ENCODE measurements at regions not wholly inside any gene's neighbourhood (a gene's known extent, or its start where the extent isn't known, plus 50 kb on each side); places are given as distances from the start of the nearest gene placed in this dataset.

- Mint-ChIP-seq H3K27me3 (ENCODE audit: insufficient read depth) (peaks cover 11% of the 10 kb centered on the region), H3K4me1 (peaks cover 20% of the 10 kb centered on the region), H3K9me3 (peaks cover 24% of the 10 kb centered on the region), H3K27ac (no peak overlapping the region), H3K36me3 (ENCODE audit: low read depth) (no peaks in the 10 kb centered on the region), H3K4me3 (no peak overlapping the region)
- Histone ChIP-seq H3K4me1 (ENCODE audit: control insufficient read depth, insufficient read depth, low read length) (peaks cover 2% of the 10 kb centered on the region), H3K9ac (ENCODE audit: extremely low read depth, low read length, poor library complexity, severe bottlenecking) (no peak overlapping the region), H3K4me3 (ENCODE audit: low read length) (no peak overlapping the region), H3K27me3 (ENCODE audit: control insufficient read depth, insufficient read depth, low read length, poor library complexity, severe bottlenecking) (no peaks in the 10 kb centered on the region), H3K36me3 (ENCODE audit: control insufficient read depth, insufficient read depth, low read length) (no peaks in the 10 kb centered on the region), H3K9me3 (ENCODE audit: control insufficient read depth, low read length) (peaks cover 14% of the 10 kb centered on the region), H3K27ac (ENCODE audit: low read depth, low read length) (no peak overlapping the region)
- WGBS, 2 experiments (ENCODE audit: insufficient coverage in 1 of 2, insufficient read length in 1 of 2): 80 to 98% methylated on average over 1 to 3 of the region's 3 CpGs
- TF ChIP-seq, protein P1, sequence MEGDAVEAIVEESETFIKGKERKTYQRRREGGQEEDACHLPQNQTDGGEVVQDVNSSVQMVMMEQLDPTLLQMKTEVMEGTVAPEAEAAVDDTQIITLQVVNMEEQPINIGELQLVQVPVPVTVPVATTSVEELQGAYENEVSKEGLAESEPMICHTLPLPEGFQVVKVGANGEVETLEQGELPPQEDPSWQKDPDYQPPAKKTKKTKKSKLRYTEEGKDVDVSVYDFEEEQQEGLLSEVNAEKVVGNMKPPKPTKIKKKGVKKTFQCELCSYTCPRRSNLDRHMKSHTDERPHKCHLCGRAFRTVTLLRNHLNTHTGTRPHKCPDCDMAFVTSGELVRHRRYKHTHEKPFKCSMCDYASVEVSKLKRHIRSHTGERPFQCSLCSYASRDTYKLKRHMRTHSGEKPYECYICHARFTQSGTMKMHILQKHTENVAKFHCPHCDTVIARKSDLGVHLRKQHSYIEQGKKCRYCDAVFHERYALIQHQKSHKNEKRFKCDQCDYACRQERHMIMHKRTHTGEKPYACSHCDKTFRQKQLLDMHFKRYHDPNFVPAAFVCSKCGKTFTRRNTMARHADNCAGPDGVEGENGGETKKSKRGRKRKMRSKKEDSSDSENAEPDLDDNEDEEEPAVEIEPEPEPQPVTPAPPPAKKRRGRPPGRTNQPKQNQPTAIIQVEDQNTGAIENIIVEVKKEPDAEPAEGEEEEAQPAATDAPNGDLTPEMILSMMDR (conservative IDR thresholded peaks at IDR 0.05): no peak
- DNase-seq: no peak
Measured at GRCh38 chr10:113415246-113415645, 137.6 kb upstream of the HABP2 start.

DNA sequence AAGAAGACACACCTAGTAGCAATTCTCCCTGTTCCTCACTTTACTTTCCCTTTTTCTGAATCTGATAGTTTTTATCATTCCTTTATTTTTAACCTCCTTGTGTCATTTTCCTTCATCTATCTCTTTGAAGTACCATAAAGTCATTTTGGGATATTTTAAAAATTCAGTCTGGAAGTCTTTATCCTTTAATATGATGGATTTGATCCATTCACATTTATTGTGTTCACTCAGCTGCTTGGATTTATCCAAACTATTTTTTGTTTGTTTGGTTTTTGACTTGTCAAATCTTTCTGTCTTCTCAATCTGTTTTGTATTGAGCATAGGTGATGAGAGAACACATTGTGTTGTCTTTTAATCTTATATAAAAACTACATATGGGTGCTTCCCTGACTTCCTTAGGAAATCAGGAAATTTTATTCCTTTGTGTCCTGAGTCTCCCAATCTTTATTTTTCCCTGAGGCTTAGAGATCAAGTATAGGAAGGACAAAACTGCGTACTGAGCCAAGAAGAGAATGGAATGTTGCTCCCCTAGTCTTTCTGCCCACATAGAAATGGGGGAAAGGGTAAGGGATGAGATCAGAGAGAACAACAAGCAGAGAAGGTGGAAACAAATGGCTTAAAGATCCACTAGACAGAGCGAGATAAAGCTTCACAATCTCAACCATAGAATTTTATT is 132.7 kb upstream of the HABP2 start:
- TF ChIP-seq, protein P1 (conservative IDR thresholded peaks at IDR 0.05): no peak
- WGBS, 2 experiments (ENCODE audit: insufficient coverage in 1 of 2, insufficient read length in 1 of 2): 86 to 100% methylated on average over 1 of the region's 2 CpGs
- H3K4me3 ChIP-seq (ENCODE audit: low read length): no peak overlapping the region
- H3K36me3 ChIP-seq (ENCODE audit: control insufficient read depth, insufficient read depth, low read length): no peaks in the 10 kb centered on the region
- H3K9ac ChIP-seq (ENCODE audit: extremely low read depth, low read length, poor library complexity, severe bottlenecking): no peak overlapping the region
- DNase-seq: no peak
- H3K9me3 ChIP-seq (ENCODE audit: control insufficient read depth, low read length): peaks cover 24% of the 10 kb centered on the region
- Mint-ChIP-seq H3K27ac (no peak overlapping the region), H3K9me3 (peaks cover 21% of the 10 kb centered on the region), H3K36me3 (ENCODE audit: low read depth) (no peaks in the 10 kb centered on the region), H3K4me3 (no peak overlapping the region), H3K27me3 (ENCODE audit: insufficient read depth) (peaks cover 13% of the 10 kb centered on the region), H3K4me1 (peaks cover under 1% of the 10 kb centered on the region)
- no peaks in the 10 kb centered on the region for H3K27me3 ChIP-seq (ENCODE audit: control insufficient read depth, insufficient read depth, low read length, poor library complexity, severe bottlenecking)
- H3K4me1 ChIP-seq (ENCODE audit: control insufficient read depth, insufficient read depth, low read length): no peaks in the 10 kb centered on the region
- H3K27ac ChIP-seq (ENCODE audit: low read depth, low read length): no peak overlapping the region

DNA sequence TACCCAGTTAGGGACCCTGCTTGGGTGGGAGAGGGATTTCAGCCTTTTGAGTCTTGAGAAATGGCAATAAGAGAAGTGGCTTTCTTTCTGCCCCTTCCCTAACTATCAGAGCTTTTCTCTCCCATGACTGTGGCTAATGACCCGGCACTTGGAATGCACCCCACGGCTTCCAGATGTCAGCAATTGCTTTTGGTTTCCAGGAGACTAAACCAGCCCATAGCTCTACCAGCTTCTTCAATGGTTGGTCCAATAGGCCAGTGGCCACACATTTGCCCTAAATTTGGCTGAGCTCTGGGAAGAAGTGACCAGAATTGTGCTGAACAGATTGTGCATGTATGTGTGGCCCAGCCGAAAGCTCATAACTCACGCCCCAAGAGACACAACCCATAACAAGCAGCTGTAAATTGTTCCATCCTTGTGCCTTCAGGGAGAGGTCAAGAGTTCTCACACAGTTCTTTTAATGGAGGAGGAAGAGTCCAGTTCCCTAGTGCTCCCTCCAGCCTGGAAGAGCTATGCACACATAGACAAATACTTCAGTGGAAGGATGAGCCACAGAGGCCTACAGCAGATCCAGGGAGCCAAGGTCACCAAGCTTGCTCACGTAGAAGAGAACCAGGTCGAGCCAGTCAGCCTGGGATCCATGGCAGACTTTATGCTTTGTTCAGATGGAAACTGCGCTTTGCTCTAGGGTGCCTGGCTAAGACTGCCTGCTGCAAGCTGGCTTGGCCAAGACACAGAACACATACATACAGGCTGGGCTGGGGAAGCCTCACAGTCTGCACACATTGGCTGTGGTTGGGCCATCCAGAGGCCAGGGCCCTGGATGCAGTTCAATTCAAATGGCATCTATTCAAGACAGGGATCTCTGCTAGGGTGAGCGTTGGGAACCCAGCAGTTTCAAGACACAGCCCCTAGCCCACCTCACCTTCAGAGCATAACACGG is 131.8 kb upstream of the HABP2 start:
- Histone ChIP-seq H3K27ac (ENCODE audit: low read depth, low read length) (no peak overlapping the region), H3K9me3 (ENCODE audit: control insufficient read depth, low read length) (peaks cover 24% of the 10 kb centered on the region), H3K36me3 (ENCODE audit: control insufficient read depth, insufficient read depth, low read length) (no peaks in the 10 kb centered on the region), H3K9ac (ENCODE audit: extremely low read depth, low read length, poor library complexity, severe bottlenecking) (no peak overlapping the region), H3K4me3 (ENCODE audit: low read length) (no peak overlapping the region), H3K27me3 (ENCODE audit: control insufficient read depth, insufficient read depth, low read length, poor library complexity, severe bottlenecking) (no peaks in the 10 kb centered on the region), H3K4me1 (ENCODE audit: control insufficient read depth, insufficient read depth, low read length) (no peaks in the 10 kb centered on the region)
- Mint-ChIP-seq H3K4me1 (no peaks in the 10 kb centered on the region), H3K9me3 (peaks cover 21% of the 10 kb centered on the region), H3K4me3 (no peak overlapping the region), H3K27me3 (ENCODE audit: insufficient read depth) (peaks cover 11% of the 10 kb centered on the region), H3K36me3 (ENCODE audit: low read depth) (no peaks in the 10 kb centered on the region), H3K27ac (no peak overlapping the region)
- no peak for DNase-seq
- TF ChIP-seq, protein P1 (conservative IDR thresholded peaks at IDR 0.05): no peak
- 93 to 100% methylated on average over 4 to 9 of the region's 9 CpGs for WGBS, 2 experiments (ENCODE audit: insufficient coverage in 1 of 2, insufficient read length in 1 of 2)
